K562 (cell line): ENCODE measurements at regions not wholly inside any gene's neighbourhood (a gene's known extent, or its start where the extent isn't known, plus 50 kb on each side); places are given as distances from the start of the nearest gene placed in this dataset.

Experiments
- ATAC-seq: fragments of 200-7000 bp; cut with Tn5 transposase; 3 replicates; pipeline ENCODE4 v1.9.1; 2020; ENCODE audit warnings: moderate library complexity
- BruUV-seq: library from RNA; stranded (reverse); fragments of 400-500 nt; replicated peaks from 2 replicates; lab custom pipeline; 2021; lab: Mats Ljungman, UMichigan
- CTCF ChIA-PET: fragments of 300-600 bp; formaldehyde crosslinking; extraction: SDS; loops from one replicate; lab custom pipeline; 2021; ENCODE audit warnings: low intra/inter-chr PET ratio; lab: Yijun Ruan, JAX
- POLR2A ChIA-PET: fragments of 300-600, 350-650 bp; sonication (Branson Sonifier 250); formaldehyde crosslinking; extraction: SDS; loops from one replicate; lab custom pipeline; 2021; ENCODE audit warnings: antibody characterized with exemption, inconsistent platforms; lab: Yijun Ruan, JAX
- DNase-seq, 4 experiments: peaks; one replicate each; pipeline versions ENCODE4 v3.0.0 to v3.0.0-alpha.2; 2011 to 2018; ENCODE audit warnings: low spot score in 3 of 4, mixed read lengths in 3 of 4; ENCODE audit errors: extremely low read depth in 1 of 4
- FAIRE-seq: peaks from 2 replicates; lab custom pipeline; 2011; peaks lifted over from hg19 to GRCh38; lab: Jason Lieb, UNC
- H2AFZ ChIP-seq: 2 replicates; pipeline ENCODE4 v1.6.0; 2011; ENCODE audit warnings: low read depth, low read length, control low read depth, inconsistent platforms
- H3K27ac ChIP-seq: fragments of 200-600 bp; 3 replicates; pipeline ENCODE4 v1.8.0; 2011; ENCODE audit warnings: low read depth, mild to moderate bottlenecking, control low read depth, inconsistent platforms, low read length, moderate library complexity, mixed read lengths; ENCODE audit errors: extremely low read depth
- H3K27me3 ChIP-seq, 2 experiments: fragments of 300-600 bp in 1 of 2; 2 replicates in 1 of 2; 3 replicates in 1 of 2; pipeline versions ENCODE4 v1.6.0 to v1.8.0; 2011; ENCODE audit warnings: inconsistent platforms in 2 of 2, low read length in 2 of 2, mild to moderate bottlenecking in 1 of 2, mixed read lengths in 1 of 2, moderate library complexity in 1 of 2; ENCODE audit not compliant: control insufficient read depth in 2 of 2, insufficient read depth in 2 of 2
- H3K36me3 ChIP-seq: fragments of 300-600 bp; 3 replicates; pipeline ENCODE4 v1.8.0; 2011; ENCODE audit warnings: mild to moderate bottlenecking, low read length, inconsistent platforms; ENCODE audit not compliant: control insufficient read depth, insufficient read depth
- H3K4me1 ChIP-seq, 2 experiments: fragments of 200-600 bp in 1 of 2; replicated peaks in 1 of 2; 2 replicates in 1 of 2; 3 replicates in 1 of 2; pipeline versions ENCODE4 v1.5.1 to v1.8.0; 2011; ENCODE audit warnings: inconsistent platforms in 2 of 2, low read length in 2 of 2, mild to moderate bottlenecking in 1 of 2, mixed read lengths in 1 of 2, moderate library complexity in 1 of 2; ENCODE audit not compliant: control insufficient read depth in 2 of 2, insufficient read depth in 2 of 2
- H3K4me2 ChIP-seq: 2 replicates; pipeline ENCODE4 v1.6.1; 2011; ENCODE audit warnings: low read length, control low read depth, inconsistent platforms, mixed read lengths; ENCODE audit not compliant: insufficient read depth
- H3K4me3 ChIP-seq: fragments of 200-600 bp; sonication (generic), shearing (Covaris generic); 2 replicates; pipeline ENCODE4 v1.5.1; 2016; ENCODE audit warnings: control low read depth, inconsistent platforms
- H3K79me2 ChIP-seq: fragments of 200-600 bp; 3 replicates; pipeline ENCODE4 v1.8.0; 2011; ENCODE audit warnings: low read length, inconsistent platforms; ENCODE audit not compliant: control insufficient read depth, insufficient read depth
- H3K9ac ChIP-seq, 2 experiments: 2 replicates each; pipeline versions ENCODE4 v1.6.0 to v1.6.1; 2011; ENCODE audit warnings: low read depth in 2 of 2, low read length in 2 of 2, control low read depth in 1 of 2, inconsistent platforms in 1 of 2, mild to moderate bottlenecking in 1 of 2, mixed read lengths in 1 of 2; ENCODE audit not compliant: insufficient read depth in 1 of 2
- H3K9me1 ChIP-seq: one replicate; pipeline ENCODE4 v1.6.0; 2011; ENCODE audit warnings: inconsistent platforms, mild to moderate bottlenecking, low read length, moderate library complexity; ENCODE audit not compliant: control insufficient read depth, insufficient read depth
- H3K9me3 ChIP-seq: replicated peaks from 2 replicates; pipeline ENCODE4 v1.5.1; 2011; ENCODE audit warnings: low read depth, low read length, inconsistent platforms; ENCODE audit not compliant: control insufficient read depth, insufficient read depth
- H4K20me1 ChIP-seq: replicated peaks from 2 replicates; pipeline ENCODE4 v1.6.1; 2011; ENCODE audit warnings: low read length, inconsistent platforms, mixed read lengths; ENCODE audit not compliant: control insufficient read depth, insufficient read depth
- ARID3B ChIP-seq: fragments of 250-450 bp; sonication (Bioruptor Pico); IDR thresholded peaks from 2 replicates; pipeline ENCODE4 v1.4.0; 2020; ENCODE audit warnings: borderline replicate concordance
- DACH1 ChIP-seq: fragments of 450-650 bp; IDR thresholded peaks from 2 replicates; pipeline ENCODE4 v1.6.1; 2018; ENCODE audit not compliant: partially characterized antibody
- DNMT1 ChIP-seq: fragments of 450-650 bp; IDR thresholded peaks from 2 replicates; pipeline ENCODE4 v1.6.1; 2016; ENCODE audit warnings: antibody characterized with exemption, mild to moderate bottlenecking
- DPF2 ChIP-seq: fragments of 450-650 bp; IDR thresholded peaks from 2 replicates; pipeline ENCODE4 v1.6.1; 2016
- ESRRB ChIP-seq: fragments of 250-450 bp; sonication (Bioruptor Pico); IDR thresholded peaks from 2 replicates; pipeline ENCODE4 v1.5.0; 2020; ENCODE audit warnings: mild to moderate bottlenecking, moderate library complexity, borderline replicate concordance
- FUS ChIP-seq: fragments of 200-400 bp; formaldehyde crosslinking; optimal IDR thresholded peaks from 2 replicates; pipeline ENCODE3; 2017; ENCODE audit warnings: low read depth, low read length
- GATAD2A ChIP-seq: fragments of 450-650 bp; IDR thresholded peaks from 2 replicates; pipeline ENCODE4 v1.6.1; 2017
- HEY1 ChIP-seq: fragments of 250-450 bp; sonication (Bioruptor Pico); IDR thresholded peaks from 2 replicates; pipeline ENCODE4 v1.5.0; 2020; ENCODE audit warnings: mild to moderate bottlenecking, moderate library complexity, borderline replicate concordance
- HNRNPUL1 ChIP-seq: fragments of 200-400 bp; formaldehyde crosslinking; IDR thresholded peaks from 2 replicates; pipeline ENCODE4 v1.6.1; 2017; ENCODE audit warnings: low read length
- KDM1A ChIP-seq, 2 experiments: fragments of 450-650 bp; IDR thresholded peaks; 2 replicates each; pipeline ENCODE4 v1.6.1; 2016; ENCODE audit warnings: mild to moderate bottlenecking in 2 of 2
- MCM5 ChIP-seq: fragments of 450-650 bp; IDR thresholded peaks from 2 replicates; pipeline ENCODE4 v1.6.1; 2016; ENCODE audit warnings: low read depth
- NCOA4 ChIP-seq: fragments of 450-650 bp; IDR thresholded peaks from 2 replicates; pipeline ENCODE4 v1.6.1; 2018; ENCODE audit warnings: mild to moderate bottlenecking; ENCODE audit not compliant: partially characterized antibody
- SMAD1 ChIP-seq: fragments of 150-350 bp; IDR thresholded peaks from 2 replicates; pipeline ENCODE4 v1.6.1; 2014; ENCODE audit warnings: low read length, low read depth; ENCODE audit not compliant: partially characterized antibody
- TCF7 ChIP-seq: sonication (generic); IDR thresholded peaks from 2 replicates; pipeline ENCODE4 v1.6.1; 2016; ENCODE audit warnings: antibody characterized with exemption, borderline replicate concordance
- YY1 ChIP-seq, 3 experiments: IDR thresholded peaks; 2 replicates each; pipeline ENCODE4 v1.6.1; 2011; ENCODE audit warnings: low read length in 2 of 3, mild to moderate bottlenecking in 2 of 3, moderate library complexity in 2 of 3, borderline replicate concordance in 1 of 3, control low read depth in 1 of 3, low read depth in 1 of 3; ENCODE audit not compliant: insufficient read depth in 3 of 3, insufficient replicate concordance in 2 of 3, control insufficient read depth in 1 of 3, insufficient read length in 1 of 3; ENCODE audit errors: extremely low read depth in 1 of 3
- ZNF589 ChIP-seq: fragments of 200-800 bp; sonication (Bioruptor generic); IDR thresholded peaks from 2 replicates; pipeline ENCODE4 v1.6.1; 2016; ENCODE audit warnings: low read depth, missing genetic modification characterization, missing compliant biosample characterization
- WGBS: fragments of 100-300 bp; shearing (Covaris generic); methylation state at CpG from one replicate; pipeline ENCODE4 v1.1.6; 2016; ENCODE audit warnings: low coverage, mixed read lengths; ENCODE audit not compliant: insufficient coverage; ENCODE audit errors: missing lambda C conversion rate; 5-methylcytosine and 5-hydroxymethylcytosine counted together
- in situ Hi-C: fragments of 300-500 bp; cut with MboI; formaldehyde crosslinking; loops from 4 replicates; pipeline ENCODE4 v1.15.0; 2018; ENCODE audit warnings: inconsistent platforms, mixed read lengths
- intact Hi-C: fragments of 100-400 bp; cut with micrococcal nuclease; formaldehyde crosslinking; loops from 2 replicates; pipeline ENCODE4 v1.14.2; 2022

- Histone ChIP-seq H3K9ac (no peak overlapping the region), H3K9me3 (no peaks in the 10 kb centered on the region), H3K27me3 (peaks cover 0 to 17% of the 10 kb centered on the region in 2 experiments; a peak in 2 of 5 replicates), H2AFZ (no peak overlapping the region), H3K79me2 (no peaks in the 10 kb centered on the region), H3K36me3 (no peaks in the 10 kb centered on the region), H3K27ac (no peak overlapping the region), H4K20me1 (no peaks in the 10 kb centered on the region), H3K4me3 (no peak overlapping the region), H3K4me2 (no peak overlapping the region), H3K4me1 (no peaks in the 10 kb centered on the region), H3K9me1 (no peaks in the 10 kb centered on the region)
- TF ChIP-seq KDM1A (IDR thresholded peaks at IDR 0.05): no peak
- TF ChIP-seq HEY1 (CRISPR knock-in tag): no peak
- no peak for TF ChIP-seq DACH1
- POLR2A ChIA-PET: no interaction called here
- FAIRE-seq: no peak
- in situ Hi-C loops: no loop called here
- intact Hi-C loops: no loop called here
- ATAC-seq: no peak
- WGBS: 10% methylated on average over 11 of the region's 11 CpGs
- CTCF ChIA-PET: no interaction called here
- no peak for DNase-seq
- BruUV-seq: no TSS peak
Measured at GRCh38 chr9:107894572-107895261, 405.1 kb upstream of the KLF4 start.

GRCh38 chr9:107890921-107891465, 401.4 kb upstream of the KLF4 start:
- Histone ChIP-seq H3K9ac (no peak overlapping the region), H3K36me3 (no peaks in the 10 kb centered on the region), H3K27ac (no peak overlapping the region), H3K4me2 (no peak overlapping the region), H3K9me1 (no peaks in the 10 kb centered on the region), H4K20me1 (no peaks in the 10 kb centered on the region), H2AFZ (no peak overlapping the region), H3K4me3 (no peak overlapping the region), H3K27me3 (peaks cover 0 to 20% of the 10 kb centered on the region in 2 experiments; a peak in 2 of 5 replicates), H3K79me2 (no peaks in the 10 kb centered on the region), H3K9me3 (no peaks in the 10 kb centered on the region; the same call in 1 of the 2 replicates), H3K4me1 (no peaks in the 10 kb centered on the region)
- WGBS: 3% methylated on average over 3 of the region's 3 CpGs
- in situ Hi-C loops: no loop called here
- FAIRE-seq (no peak), DNase-seq (no peak), ATAC-seq (no peak)
- ChIA-PET CTCF (no interaction called here), POLR2A (no interaction called here)
- BruUV-seq: no TSS peak
- intact Hi-C loops: no loop called here
- no peak for TF ChIP-seq DPF2
- no peak for TF ChIP-seq TCF7
- no peak for TF ChIP-seq ARID3B (CRISPR knock-in tag)
- no peak for TF ChIP-seq DNMT1
- TF ChIP-seq HNRNPUL1: no peak
- no peak for TF ChIP-seq FUS
- TF ChIP-seq MCM5: no peak
- no peak for TF ChIP-seq SMAD1
- TF ChIP-seq ESRRB (CRISPR knock-in tag): no peak
- no peak for TF ChIP-seq NCOA4
- no peak for TF ChIP-seq GATAD2A
- TF ChIP-seq ZNF589 (CRISPR knock-in tag): no peak
- TF ChIP-seq YY1 (IDR thresholded peaks at IDR 0.05; ENCODE audit: borderline replicate concordance in 1 of 3, control insufficient read depth in 1 of 3, extremely low read depth in 1 of 3, insufficient read depth in 3 of 3, insufficient read length in 1 of 3, insufficient replicate concordance in 2 of 3, low read depth in 1 of 3, low read length in 2 of 3): no peak
